ENCODE measurements at regions not wholly inside any gene's neighbourhood (a gene's known extent, or its start where the extent isn't known, plus 50 kb on each side); places are given as distances from the start of the nearest gene placed in this dataset.

DNA sequence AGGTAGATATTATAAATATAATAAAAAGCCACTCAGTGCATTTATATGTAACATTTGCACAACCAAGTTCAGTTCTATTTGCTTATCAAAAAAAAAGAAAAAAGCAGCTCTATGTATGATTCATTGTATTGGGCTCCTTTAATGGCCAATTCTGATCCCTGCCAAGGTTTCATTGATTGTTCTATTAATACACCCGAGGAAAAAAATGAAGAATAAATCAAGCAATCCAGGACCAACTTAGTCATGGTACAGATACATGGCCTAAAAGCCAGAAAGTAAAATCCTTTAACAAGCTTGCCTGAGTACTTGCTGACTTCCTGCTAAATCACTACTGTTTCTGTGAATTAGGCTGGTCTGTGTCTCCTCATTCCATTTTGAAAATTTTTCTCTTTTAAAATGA lies 77.6 kb upstream of the PCDH7 start:
- no peak for DNase-seq
- Histone ChIP-seq H3K4me1 (ENCODE audit: control insufficient read depth, insufficient read depth, low read length) (no peaks in the 10 kb centered on the region), H3K27ac (ENCODE audit: low read depth, low read length) (no peak overlapping the region), H3K27me3 (ENCODE audit: control insufficient read depth, insufficient read depth, low read length, poor library complexity, severe bottlenecking) (no peaks in the 10 kb centered on the region), H3K4me3 (ENCODE audit: low read length) (no peak overlapping the region), H3K9me3 (ENCODE audit: control insufficient read depth, low read length) (no peaks in the 10 kb centered on the region), H3K36me3 (ENCODE audit: control insufficient read depth, insufficient read depth, low read length) (no peaks in the 10 kb centered on the region), H3K9ac (ENCODE audit: extremely low read depth, low read length, poor library complexity, severe bottlenecking) (no peak overlapping the region)
- Mint-ChIP-seq H3K4me1 (no peaks in the 10 kb centered on the region), H3K27ac (no peak overlapping the region), H3K4me3 (no peak overlapping the region), H3K36me3 (ENCODE audit: low read depth) (no peaks in the 10 kb centered on the region), H3K9me3 (peaks cover 2% of the 10 kb centered on the region), H3K27me3 (ENCODE audit: insufficient read depth) (no peaks in the 10 kb centered on the region)
- 88 to 100% methylated on average over 1 of the region's 1 CpG for WGBS, 2 experiments (ENCODE audit: insufficient coverage in 1 of 2, insufficient read length in 1 of 2)
- TF ChIP-seq, protein P1, sequence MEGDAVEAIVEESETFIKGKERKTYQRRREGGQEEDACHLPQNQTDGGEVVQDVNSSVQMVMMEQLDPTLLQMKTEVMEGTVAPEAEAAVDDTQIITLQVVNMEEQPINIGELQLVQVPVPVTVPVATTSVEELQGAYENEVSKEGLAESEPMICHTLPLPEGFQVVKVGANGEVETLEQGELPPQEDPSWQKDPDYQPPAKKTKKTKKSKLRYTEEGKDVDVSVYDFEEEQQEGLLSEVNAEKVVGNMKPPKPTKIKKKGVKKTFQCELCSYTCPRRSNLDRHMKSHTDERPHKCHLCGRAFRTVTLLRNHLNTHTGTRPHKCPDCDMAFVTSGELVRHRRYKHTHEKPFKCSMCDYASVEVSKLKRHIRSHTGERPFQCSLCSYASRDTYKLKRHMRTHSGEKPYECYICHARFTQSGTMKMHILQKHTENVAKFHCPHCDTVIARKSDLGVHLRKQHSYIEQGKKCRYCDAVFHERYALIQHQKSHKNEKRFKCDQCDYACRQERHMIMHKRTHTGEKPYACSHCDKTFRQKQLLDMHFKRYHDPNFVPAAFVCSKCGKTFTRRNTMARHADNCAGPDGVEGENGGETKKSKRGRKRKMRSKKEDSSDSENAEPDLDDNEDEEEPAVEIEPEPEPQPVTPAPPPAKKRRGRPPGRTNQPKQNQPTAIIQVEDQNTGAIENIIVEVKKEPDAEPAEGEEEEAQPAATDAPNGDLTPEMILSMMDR (conservative IDR thresholded peaks at IDR 0.05), result no peak

DNA sequence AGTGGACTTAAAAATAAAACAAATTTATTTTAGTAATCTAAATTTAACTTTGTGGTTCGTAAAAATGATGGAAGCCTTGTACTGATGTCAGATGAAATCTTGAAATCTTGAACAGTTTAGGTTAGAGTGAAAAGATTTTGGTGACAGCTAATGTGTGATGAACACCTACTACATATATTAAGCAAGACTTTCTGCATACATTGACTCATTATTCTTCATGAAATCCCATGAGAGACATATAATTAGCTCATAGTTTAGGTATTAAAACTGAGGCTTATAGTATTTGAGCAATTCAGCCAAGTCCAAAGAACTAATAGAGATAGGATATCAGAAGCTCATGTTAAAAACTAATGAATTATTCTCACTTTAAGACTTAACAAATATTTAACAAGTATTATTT lies 66.9 kb upstream of the PCDH7 start:
- Histone ChIP-seq H3K27me3 (ENCODE audit: control insufficient read depth, insufficient read depth, low read length, poor library complexity, severe bottlenecking) (no peaks in the 10 kb centered on the region), H3K27ac (ENCODE audit: low read depth, low read length) (no peak overlapping the region), H3K9ac (ENCODE audit: extremely low read depth, low read length, poor library complexity, severe bottlenecking) (no peak overlapping the region), H3K4me3 (ENCODE audit: low read length) (no peak overlapping the region), H3K36me3 (ENCODE audit: control insufficient read depth, insufficient read depth, low read length) (no peaks in the 10 kb centered on the region), H3K9me3 (ENCODE audit: control insufficient read depth, low read length) (no peaks in the 10 kb centered on the region), H3K4me1 (ENCODE audit: control insufficient read depth, insufficient read depth, low read length) (no peaks in the 10 kb centered on the region)
- TF ChIP-seq, protein P1 (conservative IDR thresholded peaks at IDR 0.05), result no peak
- no peak overlapping the region for H3K27ac Mint-ChIP-seq
- H3K36me3 Mint-ChIP-seq (ENCODE audit: low read depth), result no peaks in the 10 kb centered on the region
- H3K27me3 Mint-ChIP-seq (ENCODE audit: insufficient read depth), result no peaks in the 10 kb centered on the region
- no peak for DNase-seq
- no peak overlapping the region for H3K4me3 Mint-ChIP-seq
- H3K4me1 Mint-ChIP-seq, result peaks cover 24% of the 10 kb centered on the region
- no peaks in the 10 kb centered on the region for H3K9me3 Mint-ChIP-seq
- WGBS, 2 experiments (ENCODE audit: insufficient coverage in 1 of 2, insufficient read length in 1 of 2), result 82% methylated on average over 1 of the region's 1 CpG; no CpG with 5 or more reads in 1 of the 2 experiments

DNA sequence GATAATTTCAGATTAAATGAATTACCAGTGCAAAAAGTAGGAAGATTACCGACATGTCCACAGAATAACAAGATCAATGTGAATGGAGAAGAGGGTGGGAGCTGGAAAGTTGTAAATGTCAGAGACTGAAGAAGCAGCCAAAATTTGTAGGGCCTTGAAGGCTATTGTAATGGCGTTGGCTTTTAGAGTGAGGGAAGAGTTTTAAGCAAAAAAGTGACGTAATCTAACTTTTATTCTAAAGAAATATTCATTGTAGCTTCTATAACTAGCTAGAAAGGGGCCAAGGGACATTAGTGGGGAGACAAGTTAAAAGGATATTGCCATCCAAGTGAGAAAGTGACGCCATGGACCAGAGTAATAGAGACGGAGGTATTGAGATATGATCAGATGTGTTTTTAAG lies 63.3 kb upstream of the PCDH7 start:
- 96 to 100% methylated on average over 4 to 5 of the region's 5 CpGs for WGBS, 2 experiments (ENCODE audit: insufficient coverage in 1 of 2, insufficient read length in 1 of 2)
- no peak for DNase-seq
- Histone ChIP-seq H3K9ac (ENCODE audit: extremely low read depth, low read length, poor library complexity, severe bottlenecking) (no peak overlapping the region), H3K4me1 (ENCODE audit: control insufficient read depth, insufficient read depth, low read length) (no peaks in the 10 kb centered on the region), H3K27ac (ENCODE audit: low read depth, low read length) (no peak overlapping the region), H3K36me3 (ENCODE audit: control insufficient read depth, insufficient read depth, low read length) (no peaks in the 10 kb centered on the region), H3K9me3 (ENCODE audit: control insufficient read depth, low read length) (peaks cover 11% of the 10 kb centered on the region), H3K4me3 (ENCODE audit: low read length) (no peak overlapping the region), H3K27me3 (ENCODE audit: control insufficient read depth, insufficient read depth, low read length, poor library complexity, severe bottlenecking) (no peaks in the 10 kb centered on the region)
- H3K36me3 Mint-ChIP-seq (ENCODE audit: low read depth), result no peaks in the 10 kb centered on the region
- TF ChIP-seq, protein P1 (conservative IDR thresholded peaks at IDR 0.05), result no peak
- H3K27me3 Mint-ChIP-seq (ENCODE audit: insufficient read depth), result no peaks in the 10 kb centered on the region
- H3K4me1 Mint-ChIP-seq, result peaks cover 20% of the 10 kb centered on the region
- H3K9me3 Mint-ChIP-seq, result peaks cover 6% of the 10 kb centered on the region
- H3K27ac Mint-ChIP-seq, result no peak overlapping the region
- H3K4me3 Mint-ChIP-seq, result no peak overlapping the region
